Fibroblast of lung (primary cell): ENCODE measurements at regions not wholly inside any gene's neighbourhood (a gene's known extent, or its start where the extent isn't known, plus 50 kb on each side); places are given as distances from the start of the nearest gene placed in this dataset.

Experiments
- DNase-seq, 2 donors: peaks; one replicate each; pipeline versions ENCODE4 v3.0.0 to v3.0.0-alpha.2; 2010; ENCODE audit warnings: low read depth in 2 of 2
- H2AFZ ChIP-seq: 2 replicates; pipeline ENCODE4 v1.5.1; 2012; ENCODE audit warnings: low read length, control low read depth, inconsistent platforms
- H3K27ac ChIP-seq: 2 replicates; pipeline ENCODE4 v1.5.1; 2011; ENCODE audit warnings: low read length, control low read depth; ENCODE audit not compliant: insufficient read depth
- H3K27me3 ChIP-seq: 2 replicates; pipeline ENCODE4 v1.5.1; 2011; ENCODE audit warnings: mild to moderate bottlenecking, low read length; ENCODE audit not compliant: control insufficient read depth, insufficient read depth
- H3K36me3 ChIP-seq: 2 replicates; pipeline ENCODE4 v1.5.1; 2011; ENCODE audit warnings: low read length; ENCODE audit not compliant: control insufficient read depth, insufficient read depth
- H3K4me1 ChIP-seq: 2 replicates; pipeline ENCODE4 v1.5.1; 2011; ENCODE audit warnings: low read length; ENCODE audit not compliant: control insufficient read depth, insufficient read depth; ENCODE audit errors: extremely low read depth
- H3K4me2 ChIP-seq: 2 replicates; pipeline ENCODE4 v1.5.1; 2011; ENCODE audit warnings: low read length, control low read depth; ENCODE audit not compliant: insufficient read depth; ENCODE audit errors: extremely low read depth
- H3K4me3 ChIP-seq, 4 experiments: fragments of 200-600 bp in 1 of 4; sonication (generic) in 1 of 4; replicated peaks in 1 of 4; 2 replicates each; pipeline ENCODE4 v1.5.1; 2011 to 2016; ENCODE audit warnings: low read length in 4 of 4, low read depth in 3 of 4, mild to moderate bottlenecking in 3 of 4, control low read depth in 2 of 4, inconsistent platforms in 1 of 4, mixed read lengths in 1 of 4; ENCODE audit not compliant: insufficient read depth in 1 of 4; ENCODE audit errors: control extremely low read depth in 1 of 4
- H3K79me2 ChIP-seq: 2 replicates; pipeline ENCODE4 v1.5.1; 2012; ENCODE audit warnings: mild to moderate bottlenecking, low read length, inconsistent platforms; ENCODE audit not compliant: control insufficient read depth, insufficient read depth
- H3K9ac ChIP-seq: 2 replicates; pipeline ENCODE4 v1.5.1; 2011; ENCODE audit warnings: mild to moderate bottlenecking, low read length, control low read depth; ENCODE audit not compliant: insufficient read depth
- H3K9me3 ChIP-seq: 2 replicates; pipeline ENCODE4 v1.5.1; 2012; ENCODE audit warnings: low read depth, low read length; ENCODE audit not compliant: control insufficient read depth, insufficient read depth
- H4K20me1 ChIP-seq: 2 replicates; pipeline ENCODE4 v1.5.1; 2011; ENCODE audit warnings: low read length; ENCODE audit not compliant: control insufficient read depth, insufficient read depth; ENCODE audit errors: extremely low read depth
- CTCF ChIP-seq, 2 donors: IDR thresholded peaks in 1 of 2; conservative IDR thresholded peaks in 1 of 2; 1 replicate in 1 of 2; 2 replicates in 1 of 2; pipeline ENCODE4 v1.5.1; 2011 to 2012; ENCODE audit warnings: low read length in 2 of 2, control low read depth in 1 of 2, inconsistent platforms in 1 of 2, low read depth in 1 of 2, mild to moderate bottlenecking in 1 of 2
- EZH2 ChIP-seq: IDR thresholded peaks from 2 replicates; pipeline ENCODE4 v1.5.1; 2012; ENCODE audit warnings: low read length, control low read depth, mild to moderate bottlenecking; ENCODE audit errors: missing control alignments

DNA sequence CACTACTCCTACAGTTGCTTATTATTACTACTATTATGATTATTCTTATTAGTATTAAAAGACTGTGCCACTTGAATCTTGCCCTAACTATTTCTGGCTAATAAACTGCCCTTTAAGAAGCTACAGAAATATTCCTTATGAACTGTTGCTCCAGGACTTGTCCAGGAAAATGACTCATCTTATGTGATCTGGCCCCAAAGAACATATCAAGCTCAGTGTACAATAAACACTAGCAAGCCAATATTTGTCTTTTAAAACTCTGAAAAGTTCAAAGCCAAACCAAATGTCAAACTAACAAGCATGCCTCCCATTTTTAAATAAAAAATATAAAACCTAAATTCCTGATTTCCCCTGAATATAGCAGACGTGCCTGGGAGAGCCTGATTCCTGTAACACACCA lies 88.7 kb upstream of the SIM2 start:
- no peaks in the 10 kb centered on the region for H3K79me2 ChIP-seq
- DNase-seq, result peak; percentile 9 to 64

DNA sequence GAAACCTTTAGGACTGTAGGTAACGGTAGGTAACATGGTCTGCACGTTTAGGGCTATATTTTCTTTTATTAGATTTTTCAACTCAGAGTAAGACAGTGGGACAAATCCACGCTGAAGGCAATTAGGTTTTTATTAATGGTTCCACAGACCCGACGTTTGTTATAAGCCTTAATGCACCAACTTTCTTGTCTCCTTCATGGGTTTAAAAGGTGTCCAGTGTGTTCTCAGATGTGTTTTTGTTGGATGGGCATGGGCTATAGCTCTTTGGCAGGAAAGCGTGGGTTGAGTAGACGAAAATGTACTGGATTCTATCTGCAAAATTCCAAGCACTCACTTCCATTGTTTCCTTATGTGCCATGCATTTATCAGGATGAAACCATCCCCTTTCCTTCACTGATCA lies 88.0 kb upstream of the SIM2 start:
- Histone ChIP-seq H3K9ac (no peak overlapping the region), H3K27me3 (no peaks in the 10 kb centered on the region), H2AFZ (no peak overlapping the region), H3K4me3 (no peak overlapping the region), H3K79me2 (no peaks in the 10 kb centered on the region), H3K36me3 (no peaks in the 10 kb centered on the region), H3K4me2 (no peak overlapping the region), H3K4me1 (peaks cover 2% of the 10 kb centered on the region), H4K20me1 (no peaks in the 10 kb centered on the region), H3K27ac (no peak overlapping the region), H3K9me3 (no peaks in the 10 kb centered on the region)
- no peak for TF ChIP-seq EZH2
- no peak for TF ChIP-seq CTCF (conservative IDR thresholded peaks at IDR 0.05 in 1 of 2, IDR thresholded peaks at IDR 0.05 in 1 of 2; ENCODE audit: low read depth in 1 of 2, low read length in 2 of 2)
- no peak for DNase-seq

More for the DNA sequence above, 88.7 kb upstream of the SIM2 start:
- H3K4me2 ChIP-seq, result no peak overlapping the region
- no peaks in the 10 kb centered on the region for H3K27me3 ChIP-seq
- no peaks in the 10 kb centered on the region for H4K20me1 ChIP-seq
- TF ChIP-seq CTCF (conservative IDR thresholded peaks at IDR 0.05 in 1 of 2, IDR thresholded peaks at IDR 0.05 in 1 of 2; ENCODE audit: low read depth in 1 of 2, low read length in 2 of 2), result no peak
- TF ChIP-seq EZH2, result no peak
- H3K4me1 ChIP-seq, result peaks cover 2% of the 10 kb centered on the region
- no peak overlapping the region for H3K27ac ChIP-seq
- no peak overlapping the region for H3K9ac ChIP-seq
- no peaks in the 10 kb centered on the region for H3K36me3 ChIP-seq
- H2AFZ ChIP-seq, result no peak overlapping the region
- H3K9me3 ChIP-seq, result no peaks in the 10 kb centered on the region
- H3K4me3 ChIP-seq, result no peak overlapping the region

DNA sequence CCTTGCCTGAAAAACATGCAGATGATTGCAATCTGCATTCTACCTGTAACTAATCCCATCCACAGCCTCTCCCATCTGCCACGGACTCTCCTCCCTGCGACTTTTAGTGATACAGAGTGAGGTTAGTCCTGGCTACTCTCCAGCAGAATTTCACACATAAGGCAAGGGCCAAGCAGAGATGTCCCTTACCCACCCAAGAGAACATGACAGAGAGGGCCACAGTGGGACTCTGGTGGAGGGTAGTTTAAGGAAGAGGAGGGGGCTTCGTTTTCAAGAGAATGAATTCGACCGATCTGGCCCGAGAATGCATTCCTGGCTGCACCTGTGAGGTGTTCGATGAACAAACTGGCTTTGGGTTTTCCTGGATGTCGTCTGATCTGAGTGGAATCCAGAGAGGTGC lies 87.5 kb upstream of the SIM2 start:
- Histone ChIP-seq H3K79me2 (no peaks in the 10 kb centered on the region), H4K20me1 (no peaks in the 10 kb centered on the region), H3K9ac (no peak overlapping the region), H3K4me2 (no peak overlapping the region), H3K27me3 (no peaks in the 10 kb centered on the region), H3K4me3 (no peak overlapping the region), H3K27ac (no peak overlapping the region), H2AFZ (no peak overlapping the region), H3K4me1 (peaks cover 2% of the 10 kb centered on the region), H3K9me3 (no peaks in the 10 kb centered on the region), H3K36me3 (no peaks in the 10 kb centered on the region)
- TF ChIP-seq EZH2 (no peak), CTCF (conservative IDR thresholded peaks at IDR 0.05 in 1 of 2, IDR thresholded peaks at IDR 0.05 in 1 of 2; ENCODE audit: low read depth in 1 of 2, low read length in 2 of 2) (no peak)
- DNase-seq, result no peak
